ENCODE measurements at regions not wholly inside any gene's neighbourhood (a gene's known extent, or its start where the extent isn't known, plus 50 kb on each side); places are given as distances from the start of the nearest gene placed in this dataset.

GRCh38 chr5:159750226-159750625, 166.1 kb upstream of the ADRA1B start:
- no peak for TF ChIP-seq MYC (IDR thresholded peaks at IDR 0.05; ENCODE audit: low read depth, low read length)
- no peak for TF ChIP-seq CTCF (IDR thresholded peaks at IDR 0.05; ENCODE audit: low read depth, low read length)
- TF ChIP-seq POLR2A (IDR thresholded peaks at IDR 0.05; ENCODE audit: extremely low read depth, insufficient read length) = no peak
